ENCODE measurements at regions not wholly inside any gene's neighbourhood (a gene's known extent, or its start where the extent isn't known, plus 50 kb on each side); places are given as distances from the start of the nearest gene placed in this dataset.
A peak's percentile ranks its signal among the peaks of the same experiment; 100 is the strongest.

- H3K27ac ChIP-seq (ENCODE audit: low read depth, low read length, severe bottlenecking), result peak overlapping the region; percentile 82
- H3K4me1 ChIP-seq (ENCODE audit: control insufficient read depth, insufficient read depth, low read length, poor library complexity, severe bottlenecking), result peaks cover 31% of the 10 kb centered on the region
- H3K36me3 ChIP-seq (ENCODE audit: control insufficient read depth, insufficient read depth, low read length), result peaks cover 24% of the 10 kb centered on the region
- H3K4me3 ChIP-seq (ENCODE audit: extremely low read depth, insufficient read depth, low read length, poor library complexity, severe bottlenecking), result peak overlapping the region; percentile 85
- 0% methylated on average over 60 to 82 of the region's 95 CpGs for WGBS, 2 experiments (ENCODE audit: insufficient coverage in 2 of 2)
- no peaks in the 10 kb centered on the region for H3K9me3 ChIP-seq (ENCODE audit: control insufficient read depth, low read length)
Measured at GRCh38 chr17:81345228-81346089, 49.8 kb upstream of the BAHCC1 start.

Measured in mesodermal cell (in vitro differentiated cells).